ENCODE measurements at regions not wholly inside any gene's neighbourhood (a gene's known extent, or its start where the extent isn't known, plus 50 kb on each side); places are given as distances from the start of the nearest gene placed in this dataset.
"Not testable (repeated sequence)": the region's sequence is repeated elsewhere in the genome, so short reads cannot be mapped to it uniquely, and the experiment has no call there.

DNA sequence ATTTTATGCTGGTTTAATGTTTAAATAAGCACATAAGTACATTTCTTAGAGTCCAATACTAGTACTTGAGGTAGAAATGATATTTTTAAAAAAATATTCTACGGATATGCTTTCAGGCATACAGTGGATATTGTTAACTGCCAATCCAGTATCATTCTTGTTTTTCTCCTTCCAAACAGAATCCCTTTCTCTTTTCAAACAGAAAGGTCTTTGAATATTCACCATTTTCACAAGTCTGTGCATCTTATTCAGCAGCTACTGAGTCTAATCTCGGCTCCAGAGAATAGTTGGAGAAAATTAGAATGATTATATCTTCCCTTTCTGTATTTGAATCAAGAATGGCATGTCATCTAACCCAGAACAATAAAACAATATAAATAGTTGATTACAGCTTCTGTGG, 174.5 kb downstream of the GOLGA6L6 start:
- no peak for DNase-seq

DNA sequence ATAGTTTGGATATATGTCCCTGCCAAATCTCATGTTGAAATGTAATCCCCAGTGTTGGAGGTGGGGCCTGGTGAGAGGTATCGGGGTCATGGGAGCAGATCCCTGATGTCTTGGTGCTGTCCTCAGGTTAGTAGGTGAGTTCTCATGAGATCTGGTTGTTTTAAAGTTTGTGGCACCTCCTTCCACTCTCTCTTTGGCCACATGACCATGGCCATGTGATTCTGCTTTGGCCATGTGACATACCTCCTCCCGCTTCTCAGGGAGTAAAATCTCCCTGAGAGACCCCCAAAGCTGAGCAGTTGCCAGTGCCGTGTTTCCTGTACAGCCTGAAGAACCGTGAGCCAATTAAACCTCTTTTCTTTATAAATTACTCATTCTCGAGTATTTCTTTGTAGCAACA, 178.0 kb downstream of the GOLGA6L6 start:
- DNase-seq: not testable (repeated sequence)

DNA sequence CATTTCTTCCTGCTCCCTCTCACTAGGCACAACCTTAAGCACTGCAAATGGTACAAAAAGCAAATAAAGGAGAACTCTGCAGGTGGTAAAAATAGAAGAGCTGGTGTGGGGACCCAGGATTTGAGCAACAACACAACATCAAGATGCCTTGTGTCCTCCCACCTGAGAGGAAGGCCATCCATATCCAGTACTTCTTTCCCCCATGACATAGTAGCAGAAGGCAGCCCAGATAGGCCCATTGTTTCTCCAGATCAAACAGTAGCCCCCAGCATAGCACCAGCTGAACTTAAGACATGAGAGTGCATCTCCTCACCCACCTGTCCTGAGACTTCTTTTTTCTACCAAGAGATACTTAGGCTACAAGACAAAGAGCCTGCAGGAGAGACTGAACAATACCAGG, 180.5 kb downstream of the GOLGA6L6 start:
- no peak for DNase-seq

DNA sequence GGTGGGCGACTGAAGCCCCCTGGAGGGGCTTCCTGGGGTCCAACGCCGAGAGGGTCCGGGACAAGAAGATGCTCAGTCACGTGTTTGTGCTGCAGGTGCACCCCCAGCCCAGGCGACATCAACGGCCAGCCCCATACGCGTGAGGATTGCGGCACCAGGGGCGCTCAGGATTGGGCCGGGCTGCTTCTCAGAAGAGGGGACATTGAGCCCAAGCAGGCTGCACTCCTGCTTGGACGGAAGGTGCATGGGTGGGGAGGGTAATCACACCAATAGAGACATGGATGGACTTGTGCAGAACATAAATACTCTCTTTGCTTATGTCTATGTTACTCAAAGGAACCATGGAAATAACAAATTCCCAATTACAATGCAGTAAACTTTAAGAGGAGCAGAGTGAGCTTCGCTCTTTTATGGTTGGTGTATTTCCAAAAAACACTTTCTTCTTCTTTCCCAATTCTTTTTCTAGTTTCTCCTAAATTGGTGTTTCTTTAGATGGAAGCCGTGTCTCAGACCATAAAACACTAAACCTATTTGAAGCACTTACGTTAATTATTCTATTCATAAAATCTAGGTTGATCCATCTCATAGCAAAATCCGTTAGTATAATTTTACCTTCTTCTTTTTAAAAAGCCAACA, 182.7 kb downstream of the GOLGA6L6 start:
- DNase-seq: no peak

DNA sequence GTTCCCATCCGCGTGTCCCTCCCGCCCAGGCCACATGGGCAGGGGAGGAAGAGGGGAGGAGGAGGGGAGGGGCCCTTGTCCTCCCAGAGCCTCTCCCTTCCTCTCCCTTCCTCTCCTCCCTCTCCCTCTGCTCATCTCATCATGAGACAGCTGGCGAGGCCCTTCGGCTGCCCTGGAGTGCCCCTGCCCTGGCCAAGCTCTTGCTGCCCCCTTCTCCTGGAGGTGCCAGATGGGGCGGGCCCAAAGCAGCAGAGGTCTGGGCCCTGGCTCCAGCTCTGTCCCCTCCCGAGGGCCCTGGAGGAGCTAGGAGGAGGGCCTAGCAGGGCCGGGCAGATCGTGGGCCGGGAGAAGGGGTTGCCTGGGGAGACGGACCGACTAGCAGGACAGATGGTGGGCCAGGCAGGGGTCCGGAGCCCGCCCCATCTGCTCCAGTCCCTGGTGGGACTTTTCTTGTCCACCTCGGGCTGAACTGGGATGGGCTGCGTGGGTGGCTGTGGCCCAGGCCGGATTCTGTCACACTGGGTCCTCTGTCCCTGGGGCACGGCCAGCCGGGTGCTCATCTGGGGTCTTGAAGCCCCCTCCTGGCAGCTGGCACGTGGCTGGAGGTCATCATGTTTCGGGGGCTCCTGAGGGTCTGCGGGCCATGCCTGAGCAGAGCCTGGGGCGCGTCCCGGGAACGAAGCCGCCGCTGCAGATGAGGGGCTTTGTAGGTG, 183.4 kb downstream of the GOLGA6L6 start:
- no peak for DNase-seq

DNA sequence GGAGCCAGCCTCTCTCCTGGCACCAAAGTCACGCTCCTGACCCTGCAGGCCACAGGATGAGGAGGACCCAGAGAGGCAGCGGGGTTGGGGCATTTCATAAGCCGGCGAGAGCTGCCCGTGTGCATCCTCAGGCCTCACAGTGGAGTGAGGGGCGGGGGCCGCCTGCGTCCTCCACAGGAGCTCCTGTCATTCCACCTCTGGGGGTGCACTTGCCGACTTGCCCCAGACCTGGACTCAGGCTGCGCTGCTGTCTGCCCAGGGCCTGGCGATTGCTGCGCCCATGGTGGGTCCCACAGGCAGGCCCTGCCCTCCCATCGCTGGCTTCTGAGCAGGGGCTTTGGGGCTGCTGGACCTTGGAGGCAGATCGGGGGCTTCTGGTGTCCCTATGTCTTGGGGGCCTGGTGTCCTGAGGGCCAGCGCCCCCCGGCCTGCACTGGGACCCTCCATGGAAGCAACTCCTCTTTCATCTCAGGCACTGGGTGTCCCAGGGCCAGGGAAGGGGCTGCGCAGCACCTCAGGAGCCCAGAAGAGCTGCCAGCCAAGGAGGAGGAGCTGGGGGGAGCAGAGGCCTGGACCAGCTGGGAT, 184.0 kb downstream of the GOLGA6L6 start:
- no peak for DNase-seq

DNA sequence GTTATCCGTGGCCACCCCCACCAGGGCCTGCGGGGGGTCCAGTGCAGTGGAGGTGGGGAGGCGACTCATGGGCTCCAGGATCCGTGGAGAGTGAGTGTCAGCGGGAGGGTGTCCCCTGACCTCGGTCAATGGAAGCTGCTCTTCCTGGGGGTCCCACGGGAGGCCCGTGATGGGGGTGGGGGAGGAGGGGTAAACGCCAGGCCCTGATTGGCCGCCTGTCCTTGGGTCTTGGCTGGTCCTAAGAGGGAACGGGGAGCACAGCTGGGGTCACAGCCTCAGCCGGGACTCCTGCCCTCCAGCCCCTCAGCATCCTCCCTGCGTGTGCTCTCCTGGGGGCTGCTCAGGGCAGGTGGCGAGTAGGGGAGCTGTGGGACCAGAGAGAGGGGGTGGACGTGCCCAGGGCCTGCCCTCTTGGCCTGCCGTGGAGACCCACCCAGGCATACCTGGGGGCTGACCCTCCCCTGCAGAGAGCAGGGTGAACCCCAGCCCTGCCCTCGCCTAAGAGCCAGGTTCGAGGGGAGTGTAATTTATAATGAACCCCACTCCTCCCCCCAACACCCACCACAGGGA, 184.6 kb downstream of the GOLGA6L6 start:
- DNase-seq: no peak

DNA sequence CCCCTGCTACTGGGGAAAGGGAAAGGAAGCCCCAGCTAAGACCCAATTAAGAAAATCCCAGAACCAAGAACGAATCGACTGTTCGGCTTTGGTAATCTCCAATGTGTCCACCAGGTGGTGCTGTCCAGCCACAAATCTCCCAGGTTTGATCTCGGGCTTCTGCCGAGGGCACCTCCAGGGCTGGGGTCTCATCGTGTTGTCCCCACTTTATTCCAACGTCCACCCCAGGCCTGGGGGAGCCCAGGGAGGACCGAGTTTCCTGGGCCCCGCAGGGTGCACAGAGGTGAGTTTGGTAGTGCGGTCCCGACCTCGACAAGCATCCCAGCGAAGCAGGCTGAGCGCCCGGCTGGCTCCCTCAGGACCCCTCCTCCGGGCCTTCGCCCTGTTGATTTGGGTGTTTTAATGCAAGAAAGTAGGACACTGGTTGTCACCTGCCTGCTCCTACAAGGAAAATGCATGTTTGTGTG, 185.1 kb downstream of the GOLGA6L6 start:
- no peak for DNase-seq

DNA sequence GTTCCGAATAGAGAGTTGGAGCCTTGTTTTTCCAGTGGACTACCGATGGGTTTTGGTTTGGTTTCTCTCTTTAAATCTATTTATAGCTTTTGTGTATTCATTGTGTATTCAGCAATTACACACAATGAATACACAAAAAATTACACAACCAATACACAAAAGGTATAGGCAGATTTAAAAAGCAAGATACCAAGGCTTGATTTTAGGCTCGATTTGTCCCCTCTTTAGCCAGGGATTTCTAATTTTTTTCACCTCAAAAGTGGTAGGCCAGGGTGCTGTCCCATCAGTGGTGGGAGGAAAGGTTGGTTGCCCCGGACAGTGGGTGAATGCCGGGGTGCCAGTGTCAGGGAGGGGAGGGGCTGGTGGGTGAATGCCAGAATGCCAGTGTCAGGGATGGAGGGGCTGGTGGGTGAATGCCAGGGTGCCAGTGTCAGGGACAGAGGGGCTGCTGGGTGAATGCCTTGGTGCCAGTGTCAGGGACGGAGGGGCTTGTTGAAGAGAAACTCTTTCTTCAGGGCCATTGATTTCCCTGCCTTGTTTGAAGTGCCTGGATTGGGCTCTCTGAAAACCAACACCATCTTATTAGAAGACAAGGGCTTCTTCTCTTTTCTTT, 186.2 kb downstream of the GOLGA6L6 start:
- no peak for DNase-seq

DNA sequence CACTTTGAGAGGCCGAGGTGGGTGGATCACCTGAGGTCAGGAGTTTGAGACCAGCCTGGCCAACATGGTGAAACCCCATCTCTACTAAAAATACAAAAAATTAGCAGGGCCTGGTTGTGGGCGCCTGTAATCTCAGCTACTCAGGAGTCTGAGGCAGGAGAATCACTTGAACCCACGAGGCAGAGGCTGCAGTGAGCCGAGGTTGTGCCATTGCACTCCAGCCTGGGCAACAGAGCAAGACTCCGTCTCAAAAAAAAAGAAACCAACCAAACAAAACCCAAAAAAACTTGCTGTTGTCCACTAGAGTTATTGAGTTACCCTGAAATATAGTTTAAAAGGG, 186.7 kb downstream of the GOLGA6L6 start:
- not testable (repeated sequence) for DNase-seq

DNA sequence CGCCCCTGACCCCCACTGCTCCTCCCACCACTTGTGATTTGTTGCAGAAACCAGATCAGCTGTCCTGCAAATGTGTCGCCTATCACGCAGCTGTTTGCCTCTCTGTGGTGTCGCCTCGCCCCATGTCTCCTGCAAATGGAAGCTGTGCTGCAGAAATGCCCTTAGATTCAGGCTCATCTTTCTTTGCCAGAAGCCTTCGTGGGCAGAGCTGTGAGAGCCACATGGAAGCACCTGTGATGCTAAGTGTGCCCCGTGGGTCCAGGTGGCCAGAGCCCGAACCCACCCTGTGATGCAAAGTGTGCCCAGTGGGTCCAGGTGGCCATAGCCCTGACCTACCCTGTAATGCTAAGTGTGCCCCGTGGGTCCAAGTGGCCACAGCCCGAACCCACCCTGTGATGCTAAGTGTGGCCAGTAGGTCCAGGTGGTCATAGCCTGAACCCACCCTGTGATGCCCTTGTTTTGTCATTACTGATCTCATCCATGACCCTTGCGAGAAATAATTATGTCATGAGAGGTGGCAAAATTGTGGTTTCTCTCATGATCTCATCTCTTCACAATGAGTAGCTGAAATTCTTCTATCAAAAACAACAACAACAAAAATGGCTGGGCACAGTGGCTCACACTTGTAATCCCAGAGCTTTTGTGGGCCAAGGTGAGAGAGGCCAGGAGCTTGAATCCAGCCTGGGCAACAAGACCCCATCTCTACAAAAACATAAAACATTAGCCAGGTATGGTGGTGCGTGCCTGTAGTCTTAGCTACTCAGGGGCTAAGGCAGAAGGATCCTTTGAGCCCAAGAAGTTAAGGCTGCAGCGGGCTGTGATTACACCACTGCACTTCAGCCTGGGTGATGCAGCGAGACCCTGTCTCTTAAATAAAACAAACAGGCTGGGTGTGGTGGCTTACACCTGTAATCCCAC, 187.4 kb downstream of the GOLGA6L6 start:
- no peak for DNase-seq

DNA sequence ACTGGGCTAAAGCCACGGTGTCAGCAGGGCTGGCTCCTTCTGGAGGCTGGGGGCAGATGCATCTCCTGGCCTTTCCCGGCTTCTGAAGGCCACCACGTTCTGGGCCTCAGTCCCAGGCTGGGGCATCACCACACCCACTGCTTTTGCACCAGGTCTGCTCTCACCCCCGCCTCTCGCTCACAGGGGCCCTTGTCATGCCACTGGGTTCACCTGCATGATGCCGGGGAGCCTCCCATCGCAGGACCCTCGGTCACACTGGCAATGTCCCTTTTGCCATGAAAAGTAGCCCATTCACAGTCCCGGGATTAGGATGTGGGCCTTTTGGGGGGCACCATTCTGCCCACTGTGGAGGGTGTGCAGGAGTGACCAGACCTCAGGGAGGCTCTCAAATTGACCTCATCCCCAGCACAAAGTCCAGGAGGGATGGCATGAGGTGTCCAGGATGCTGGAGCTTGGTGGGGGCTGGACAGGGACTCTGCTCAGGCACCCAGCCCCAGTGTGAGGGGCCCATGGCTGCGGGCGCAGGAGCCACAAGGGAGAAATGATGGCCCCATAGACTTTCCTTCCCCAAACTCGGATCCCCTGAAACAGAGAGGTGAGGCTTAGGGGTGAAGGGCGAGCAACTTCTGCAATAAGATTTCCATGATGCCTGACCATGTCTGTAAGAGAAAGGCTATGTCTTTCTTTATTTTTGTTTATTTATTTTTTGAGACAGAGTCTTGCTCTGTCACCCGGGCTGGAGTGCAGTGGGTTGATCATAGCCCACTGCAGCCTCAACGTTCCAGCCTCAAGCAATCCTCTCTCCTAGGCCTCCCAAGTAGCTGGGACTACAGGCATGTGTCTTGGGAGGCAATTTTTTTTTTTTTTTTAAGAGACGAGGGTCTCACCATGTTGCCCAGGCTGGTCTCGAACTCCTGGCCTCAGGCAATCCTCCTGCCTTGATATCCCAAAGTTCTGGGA, 189.1 kb downstream of the GOLGA6L6 start:
- no peak for DNase-seq

DNA sequence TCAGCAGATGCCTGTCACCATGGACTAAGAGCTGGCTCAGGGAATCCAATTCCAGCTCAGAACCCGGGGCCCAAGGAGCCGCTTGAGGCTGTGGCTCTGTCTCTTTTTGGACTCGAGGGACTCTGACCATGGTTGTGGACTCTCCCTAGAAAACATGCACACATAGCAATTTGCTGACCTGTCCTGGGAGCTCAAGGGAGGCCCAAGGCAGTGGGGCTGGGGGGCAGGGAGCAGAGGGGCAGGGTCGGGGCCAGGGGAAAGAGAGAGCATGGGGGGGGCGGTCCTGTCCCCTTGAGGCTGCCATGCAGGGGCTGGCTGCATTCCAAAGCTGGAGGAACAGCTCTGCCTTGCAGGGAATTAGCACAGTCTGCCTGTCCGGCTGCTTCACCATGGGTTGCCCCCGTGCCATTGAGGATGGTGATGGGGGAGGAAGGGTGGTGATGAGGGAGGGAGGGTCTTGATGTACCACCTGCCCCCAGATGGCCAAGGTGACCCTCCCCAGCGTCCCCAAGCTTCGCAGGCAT, 190.1 kb downstream of the GOLGA6L6 start:
- no peak for DNase-seq

DNA sequence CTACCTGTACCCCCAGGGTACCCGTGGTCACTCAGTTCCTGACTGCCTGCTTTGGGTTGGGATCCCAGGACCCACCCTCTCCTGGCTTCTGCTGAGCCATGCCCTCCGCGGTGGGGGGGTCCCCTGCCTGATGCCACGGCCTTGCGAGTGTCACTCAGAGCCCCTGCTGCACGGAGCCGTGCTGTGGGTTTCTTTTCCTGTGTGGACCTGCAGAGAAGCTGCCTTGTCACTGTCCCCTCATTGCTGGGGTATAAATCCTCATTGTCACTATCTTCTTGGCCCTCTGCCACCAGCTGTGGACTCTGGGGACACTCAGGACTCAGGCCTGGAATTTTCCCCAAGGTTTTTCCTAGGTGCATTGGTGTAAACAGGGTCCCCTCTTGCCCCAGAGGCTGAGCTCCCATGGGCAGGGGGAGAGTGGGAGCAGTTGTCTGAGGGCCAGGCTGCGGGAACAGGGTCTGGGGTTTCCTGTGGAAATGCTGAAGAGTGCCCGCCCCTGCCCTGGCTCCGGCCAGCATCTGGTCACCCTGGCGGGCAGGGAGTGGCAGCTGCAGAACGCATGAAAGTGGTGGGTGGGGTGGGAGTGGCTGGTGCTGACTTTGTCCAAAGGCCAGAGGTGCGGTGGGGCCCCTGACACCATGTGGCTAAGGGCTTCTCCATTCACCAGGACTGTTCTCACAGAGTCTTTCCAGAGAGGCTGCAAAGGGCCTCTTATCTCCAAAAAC, 191.7 kb downstream of the GOLGA6L6 start:
- DNase-seq: no peak

DNA sequence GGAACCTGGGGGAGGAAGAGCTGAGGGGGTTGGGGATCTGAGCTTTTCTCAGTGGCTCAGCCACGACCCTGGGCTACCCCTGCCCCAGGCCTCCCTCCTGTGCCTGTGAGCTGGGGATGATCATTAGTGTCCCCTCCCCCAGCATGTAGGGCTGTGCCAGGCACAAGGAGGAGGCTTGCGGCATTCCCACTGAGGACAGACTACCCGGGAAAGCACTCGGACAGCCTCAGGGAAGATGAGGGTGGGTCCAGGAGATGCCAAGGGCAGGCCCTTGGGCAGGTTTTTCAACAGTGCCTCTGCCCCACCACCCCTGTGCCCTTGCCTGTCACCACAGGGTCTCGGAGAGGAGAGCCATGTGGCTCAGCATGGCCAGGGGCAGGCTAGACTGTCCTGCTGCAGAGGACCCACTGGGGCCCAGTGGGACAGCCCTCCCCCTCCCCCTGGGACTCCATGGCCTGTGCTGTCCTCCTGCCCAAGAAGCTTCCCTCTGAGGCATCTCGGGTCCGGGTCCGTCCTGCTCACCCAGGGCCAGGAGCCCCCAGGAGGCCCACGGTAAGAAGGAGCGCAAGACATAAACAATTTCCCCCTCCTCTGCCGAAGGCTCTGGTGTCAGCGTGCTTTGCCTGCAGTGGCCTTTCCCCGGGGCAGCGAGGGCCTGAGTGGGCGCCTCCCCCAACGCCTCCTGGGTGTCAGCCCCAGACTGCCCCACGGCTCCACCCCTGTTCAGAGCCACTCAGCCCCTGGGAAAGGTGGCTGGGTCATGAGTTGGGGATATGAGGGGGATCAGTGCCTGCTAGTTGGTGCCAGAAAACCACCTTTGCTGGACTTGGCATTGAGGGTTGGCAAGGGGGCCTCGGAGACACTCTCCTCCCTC, 192.5 kb downstream of the GOLGA6L6 start:
- no peak for DNase-seq

DNA sequence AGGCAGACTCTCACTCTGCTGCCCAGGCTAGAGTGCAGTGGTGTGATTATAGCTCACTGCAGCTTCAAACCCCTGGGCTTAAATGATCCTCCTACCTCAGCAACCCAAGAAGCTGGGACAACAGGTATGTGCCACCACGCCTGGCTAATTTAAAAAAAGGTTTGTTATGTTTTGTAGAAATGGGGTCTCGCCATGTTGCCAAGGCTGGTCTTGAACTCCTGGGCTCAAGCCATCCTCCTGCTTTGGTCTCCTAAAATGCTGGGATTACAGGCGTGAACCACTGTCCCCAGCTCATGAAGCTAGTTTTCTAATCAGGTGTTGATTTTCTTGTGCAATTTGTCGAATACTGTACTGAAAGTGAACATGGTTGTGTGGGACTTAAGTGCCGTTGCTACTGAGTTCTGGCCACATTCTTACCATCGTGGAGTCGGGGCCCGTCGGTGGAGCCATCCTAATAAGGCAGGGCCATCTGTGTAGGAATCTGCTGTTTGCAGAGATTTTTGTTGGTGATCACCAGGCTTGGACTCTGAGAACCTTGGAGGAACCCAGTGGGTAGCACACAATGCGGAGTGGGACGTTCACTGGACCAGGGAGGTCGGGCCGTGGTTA, 193.2 kb downstream of the GOLGA6L6 start:
- DNase-seq: no peak

DNA sequence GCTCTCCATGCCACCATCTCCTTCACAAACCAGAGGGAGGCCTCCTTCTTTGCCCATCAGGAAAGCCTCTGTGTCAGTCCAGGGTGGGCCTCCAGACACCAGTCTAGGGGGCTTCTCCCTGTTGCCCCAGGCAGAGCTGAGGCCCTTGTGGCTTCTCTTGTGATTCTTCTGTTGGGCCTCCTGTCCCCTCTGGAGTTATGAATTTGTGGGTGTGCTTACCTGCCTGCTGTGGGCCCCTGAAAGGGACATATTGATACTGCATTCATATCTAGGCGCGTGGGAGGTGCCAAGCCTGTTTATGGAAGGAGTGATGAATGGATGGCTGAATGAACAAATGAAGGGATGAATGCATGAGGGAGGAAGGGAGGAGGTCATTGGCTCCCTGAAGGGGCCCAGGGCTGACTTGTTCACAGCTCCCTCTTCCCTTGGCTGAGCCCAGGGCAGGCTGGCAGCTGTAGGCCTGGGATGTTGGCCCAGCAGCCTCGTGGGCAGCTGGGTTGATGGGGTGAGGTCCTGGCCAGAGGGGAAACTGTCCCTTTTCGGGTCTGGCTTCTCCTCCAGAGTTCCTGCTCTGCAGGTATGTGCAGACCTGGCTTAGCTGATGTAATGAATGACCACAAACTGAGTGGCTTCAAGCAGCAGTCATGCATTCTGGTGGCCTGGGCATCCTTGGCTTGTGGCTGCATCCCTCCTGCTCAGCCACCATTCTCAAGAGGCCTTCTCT, 195.4 kb downstream of the GOLGA6L6 start:
- no peak for DNase-seq
